GM21447 (cell line): ENCODE measurements at regions not wholly inside any gene's neighbourhood (a gene's known extent, or its start where the extent isn't known, plus 50 kb on each side); places are given as distances from the start of the nearest gene placed in this dataset.

Source experiments
- ATAC-seq: cut with Tn5 transposase; IDR thresholded peaks from one replicate; pipeline ENCODE4 v1.9.1; 2021; ENCODE audit not compliant: unreplicated experiment

- ATAC-seq = no peak
Observed at GRCh38 chr7:24472093-24472492, 101.2 kb upstream of the PALS2 start.

- ATAC-seq = no peak
Observed at GRCh38 chr7:24475166-24475961, 97.9 kb upstream of the PALS2 start.

- no peak for ATAC-seq
Observed at GRCh38 chr7:24476227-24476626, 97.0 kb upstream of the PALS2 start.

- ATAC-seq = no peak
Observed at GRCh38 chr7:24477398-24478136, 95.7 kb upstream of the PALS2 start.

GRCh38 chr7:24478137-24478655 is 95.1 kb upstream of the PALS2 start:
- no peak for ATAC-seq

- no peak for ATAC-seq
Observed at GRCh38 chr7:24480501-24480900, 92.8 kb upstream of the PALS2 start.

- no peak for ATAC-seq
Observed at GRCh38 chr7:24483804-24484203, 89.4 kb upstream of the PALS2 start.

GRCh38 chr7:24492576-24492975 is 80.7 kb upstream of the PALS2 start:
- ATAC-seq = no peak

- ATAC-seq = no peak
Observed at GRCh38 chr7:24494832-24495231, 78.4 kb upstream of the PALS2 start.

- ATAC-seq = no peak
Observed at GRCh38 chr7:24496036-24496435, 77.2 kb upstream of the PALS2 start.

GRCh38 chr7:24498439-24498838 is 74.8 kb upstream of the PALS2 start:
- no peak for ATAC-seq

- no peak for ATAC-seq
Observed at GRCh38 chr7:24499871-24500270, 73.4 kb upstream of the PALS2 start.

GRCh38 chr7:24500599-24500998 is 72.7 kb upstream of the PALS2 start:
- ATAC-seq = no peak

- no peak for ATAC-seq
Observed at GRCh38 chr7:24501009-24501408, 72.2 kb upstream of the PALS2 start.

- ATAC-seq = no peak
Observed at GRCh38 chr7:24501443-24502134, 71.7 kb upstream of the PALS2 start.

- no peak for ATAC-seq
Observed at GRCh38 chr7:24502135-24502488, 71.1 kb upstream of the PALS2 start.

GRCh38 chr7:24503506-24503905 is 69.7 kb upstream of the PALS2 start:
- no peak for ATAC-seq

GRCh38 chr7:24504040-24504439 is 69.2 kb upstream of the PALS2 start:
- no peak for ATAC-seq

GRCh38 chr7:24504836-24505235 is 68.4 kb upstream of the PALS2 start:
- no peak for ATAC-seq

- no peak for ATAC-seq
Observed at GRCh38 chr7:24505968-24506367, 67.3 kb upstream of the PALS2 start.

- ATAC-seq = no peak
Observed at GRCh38 chr7:24508316-24508715, 64.9 kb upstream of the PALS2 start.

- ATAC-seq = no peak
Observed at GRCh38 chr7:24510759-24511158, 62.5 kb upstream of the PALS2 start.
